K562 (cell line): ENCODE measurements at regions not wholly inside any gene's neighbourhood (a gene's known extent, or its start where the extent isn't known, plus 50 kb on each side); places are given as distances from the start of the nearest gene placed in this dataset. TPM values are rescaled to one million over a fixed set of nuclear protein-coding genes. Genes with fewer than 3 reads are reported as not detected.

Experiments
- ATAC-seq: fragments of 200-7000 bp; cut with Tn5 transposase; 3 replicates; pipeline ENCODE4 v1.9.1; 2020; ENCODE audit warnings: moderate library complexity
- BruUV-seq: library from RNA; stranded (reverse); fragments of 400-500 nt; replicated peaks from 2 replicates; lab custom pipeline; 2021; lab: Mats Ljungman, UMichigan
- CTCF ChIA-PET: fragments of 300-600 bp; formaldehyde crosslinking; extraction: SDS; loops from one replicate; lab custom pipeline; 2021; ENCODE audit warnings: low intra/inter-chr PET ratio; lab: Yijun Ruan, JAX
- POLR2A ChIA-PET: fragments of 300-600, 350-650 bp; sonication (Branson Sonifier 250); formaldehyde crosslinking; extraction: SDS; loops from one replicate; lab custom pipeline; 2021; ENCODE audit warnings: antibody characterized with exemption, inconsistent platforms; lab: Yijun Ruan, JAX
- DNase-seq, 4 experiments: peaks; one replicate each; pipeline versions ENCODE4 v3.0.0 to v3.0.0-alpha.2; 2011 to 2018; ENCODE audit warnings: low spot score in 3 of 4, mixed read lengths in 3 of 4; ENCODE audit errors: extremely low read depth in 1 of 4
- FAIRE-seq: peaks from 2 replicates; lab custom pipeline; 2011; peaks lifted over from hg19 to GRCh38; lab: Jason Lieb, UNC
- H2AFZ ChIP-seq: 2 replicates; pipeline ENCODE4 v1.6.0; 2011; ENCODE audit warnings: low read depth, low read length, control low read depth, inconsistent platforms
- H3K27ac ChIP-seq: fragments of 200-600 bp; 3 replicates; pipeline ENCODE4 v1.8.0; 2011; ENCODE audit warnings: low read depth, mild to moderate bottlenecking, control low read depth, inconsistent platforms, low read length, moderate library complexity, mixed read lengths; ENCODE audit errors: extremely low read depth
- H3K27me3 ChIP-seq, 2 experiments: fragments of 300-600 bp in 1 of 2; 2 replicates in 1 of 2; 3 replicates in 1 of 2; pipeline versions ENCODE4 v1.6.0 to v1.8.0; 2011; ENCODE audit warnings: inconsistent platforms in 2 of 2, low read length in 2 of 2, mild to moderate bottlenecking in 1 of 2, mixed read lengths in 1 of 2, moderate library complexity in 1 of 2; ENCODE audit not compliant: control insufficient read depth in 2 of 2, insufficient read depth in 2 of 2
- H3K36me3 ChIP-seq: fragments of 300-600 bp; 3 replicates; pipeline ENCODE4 v1.8.0; 2011; ENCODE audit warnings: mild to moderate bottlenecking, low read length, inconsistent platforms; ENCODE audit not compliant: control insufficient read depth, insufficient read depth
- H3K4me1 ChIP-seq, 2 experiments: fragments of 200-600 bp in 1 of 2; replicated peaks in 1 of 2; 2 replicates in 1 of 2; 3 replicates in 1 of 2; pipeline versions ENCODE4 v1.5.1 to v1.8.0; 2011; ENCODE audit warnings: inconsistent platforms in 2 of 2, low read length in 2 of 2, mild to moderate bottlenecking in 1 of 2, mixed read lengths in 1 of 2, moderate library complexity in 1 of 2; ENCODE audit not compliant: control insufficient read depth in 2 of 2, insufficient read depth in 2 of 2
- H3K4me2 ChIP-seq: 2 replicates; pipeline ENCODE4 v1.6.1; 2011; ENCODE audit warnings: low read length, control low read depth, inconsistent platforms, mixed read lengths; ENCODE audit not compliant: insufficient read depth
- H3K4me3 ChIP-seq: fragments of 200-600 bp; sonication (generic), shearing (Covaris generic); 2 replicates; pipeline ENCODE4 v1.5.1; 2016; ENCODE audit warnings: control low read depth, inconsistent platforms
- H3K79me2 ChIP-seq: fragments of 200-600 bp; 3 replicates; pipeline ENCODE4 v1.8.0; 2011; ENCODE audit warnings: low read length, inconsistent platforms; ENCODE audit not compliant: control insufficient read depth, insufficient read depth
- H3K9ac ChIP-seq, 2 experiments: 2 replicates each; pipeline versions ENCODE4 v1.6.0 to v1.6.1; 2011; ENCODE audit warnings: low read depth in 2 of 2, low read length in 2 of 2, control low read depth in 1 of 2, inconsistent platforms in 1 of 2, mild to moderate bottlenecking in 1 of 2, mixed read lengths in 1 of 2; ENCODE audit not compliant: insufficient read depth in 1 of 2
- H3K9me1 ChIP-seq: one replicate; pipeline ENCODE4 v1.6.0; 2011; ENCODE audit warnings: inconsistent platforms, mild to moderate bottlenecking, low read length, moderate library complexity; ENCODE audit not compliant: control insufficient read depth, insufficient read depth
- H3K9me3 ChIP-seq: replicated peaks from 2 replicates; pipeline ENCODE4 v1.5.1; 2011; ENCODE audit warnings: low read depth, low read length, inconsistent platforms; ENCODE audit not compliant: control insufficient read depth, insufficient read depth
- H4K20me1 ChIP-seq: replicated peaks from 2 replicates; pipeline ENCODE4 v1.6.1; 2011; ENCODE audit warnings: low read length, inconsistent platforms, mixed read lengths; ENCODE audit not compliant: control insufficient read depth, insufficient read depth
- E2F3 ChIP-seq: fragments of 250-450 bp; sonication (Bioruptor Pico); IDR thresholded peaks from 2 replicates; pipeline ENCODE4 v1.4.0; 2020; ENCODE audit warnings: mild to moderate bottlenecking
- HNRNPH1 ChIP-seq: fragments of 200-400 bp; formaldehyde crosslinking; optimal IDR thresholded peaks from 2 replicates; pipeline ENCODE3; 2017; ENCODE audit warnings: low read depth, mild to moderate bottlenecking, low read length, moderate library complexity
- MIER1 ChIP-seq: fragments of 450-650 bp; IDR thresholded peaks from 2 replicates; pipeline ENCODE4 v1.6.1; 2016; ENCODE audit warnings: antibody characterized with exemption, mild to moderate bottlenecking, low read depth
- PHB2 ChIP-seq: fragments of 450-650 bp; IDR thresholded peaks from 2 replicates; pipeline ENCODE4 v1.6.1; 2017; ENCODE audit warnings: low read depth
- RB1 ChIP-seq: fragments of 450-650 bp; IDR thresholded peaks from 2 replicates; pipeline ENCODE4 v1.6.1; 2017; ENCODE audit warnings: low read depth, mild to moderate bottlenecking
- RNF2 ChIP-seq: sonication (generic); IDR thresholded peaks from 2 replicates; pipeline ENCODE4 v1.6.1; 2016
- THRAP3 ChIP-seq: fragments of 450-650 bp; IDR thresholded peaks from 2 replicates; pipeline ENCODE4 v1.6.1; 2016; ENCODE audit warnings: mild to moderate bottlenecking, inconsistent platforms, borderline replicate concordance
- WGBS: fragments of 100-300 bp; shearing (Covaris generic); methylation state at CpG from one replicate; pipeline ENCODE4 v1.1.6; 2016; ENCODE audit warnings: low coverage, mixed read lengths; ENCODE audit not compliant: insufficient coverage; ENCODE audit errors: missing lambda C conversion rate; 5-methylcytosine and 5-hydroxymethylcytosine counted together
- in situ Hi-C: fragments of 300-500 bp; cut with MboI; formaldehyde crosslinking; loops from 4 replicates; pipeline ENCODE4 v1.15.0; 2018; ENCODE audit warnings: inconsistent platforms, mixed read lengths
- intact Hi-C: fragments of 100-400 bp; cut with micrococcal nuclease; formaldehyde crosslinking; loops from 2 replicates; pipeline ENCODE4 v1.14.2; 2022
- microRNA counts: library from miRNA; unstranded; fragments of <30 nt; microRNA quantifications from one replicate; lab custom pipeline; 2016
- microRNA-seq: library from miRNA; unstranded; fragments of <30 nt; microRNA quantifications from one replicate; pipeline ENCODE4, GENCODE V29; 2018; ENCODE audit warnings: borderline microRNAs expressed
- small RNA-seq: library from RNA; depleted of rRNA; stranded (forward); fragments of <200 nt; gene quantifications from one replicate; pipeline ENCODE3, GENCODE V24; 2014
- TF ChIP-seq, protein P1 (sequence below): fragments of 450-650 bp; formaldehyde crosslinking; IDR thresholded peaks from 2 replicates; pipeline ENCODE4 v1.4.0; 2022; ENCODE audit warnings: missing genetic modification characterization
- TF ChIP-seq, protein P2 (sequence below): fragments of 450-650 bp; IDR thresholded peaks from 2 replicates; pipeline ENCODE4 v1.6.1; 2016

DNA sequence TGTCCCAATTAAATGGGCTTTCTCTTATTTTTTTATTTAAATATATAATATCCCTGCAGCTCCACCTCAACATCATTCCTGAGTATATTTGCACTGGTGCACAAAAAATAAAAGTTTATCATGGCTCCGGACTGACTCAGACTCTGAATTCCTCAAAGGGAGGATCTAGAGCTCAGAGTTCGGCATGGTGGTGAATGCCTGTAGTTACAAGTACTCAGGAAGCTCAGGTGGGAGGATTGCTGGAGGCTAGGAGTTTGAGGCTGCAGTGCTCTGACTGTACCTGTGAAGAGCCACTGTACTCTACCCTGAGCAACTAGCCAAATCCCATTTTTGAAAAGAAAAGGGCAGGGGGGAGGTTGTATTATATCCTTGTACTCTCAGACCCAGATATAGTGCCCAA, 52.8 kb upstream of the NRXN1 start:
- H2AFZ ChIP-seq = no peak overlapping the region
- intact Hi-C loops = no loop called here
- FAIRE-seq (no peak), ATAC-seq (no peak), DNase-seq (no peak)
- H3K9ac ChIP-seq = no peak overlapping the region
- no peaks in the 10 kb centered on the region for H3K9me1 ChIP-seq
- no peaks in the 10 kb centered on the region for H4K20me1 ChIP-seq
- no peaks in the 10 kb centered on the region for H3K36me3 ChIP-seq
- ChIA-PET POLR2A (no interaction called here), CTCF (no interaction called here)
- H3K27ac ChIP-seq = no peak overlapping the region
- TF ChIP-seq HNRNPH1 = no peak
- TF ChIP-seq MIER1 = no peak
- TF ChIP-seq, protein P1, sequence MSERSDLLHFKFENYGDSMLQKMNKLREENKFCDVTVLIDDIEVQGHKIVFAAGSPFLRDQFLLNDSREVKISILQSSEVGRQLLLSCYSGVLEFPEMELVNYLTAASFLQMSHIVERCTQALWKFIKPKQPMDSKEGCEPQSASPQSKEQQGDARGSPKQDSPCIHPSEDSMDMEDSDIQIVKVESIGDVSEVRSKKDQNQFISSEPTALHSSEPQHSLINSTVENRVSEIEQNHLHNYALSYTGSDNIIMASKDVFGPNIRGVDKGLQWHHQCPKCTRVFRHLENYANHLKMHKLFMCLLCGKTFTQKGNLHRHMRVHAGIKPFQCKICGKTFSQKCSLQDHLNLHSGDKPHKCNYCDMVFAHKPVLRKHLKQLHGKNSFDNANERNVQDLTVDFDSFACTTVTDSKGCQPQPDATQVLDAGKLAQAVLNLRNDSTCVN = no peak
- TF ChIP-seq RNF2 = no peak
- no peak for TF ChIP-seq E2F3 (CRISPR knock-in tag)
- TF ChIP-seq THRAP3 = no peak
- TF ChIP-seq RB1 = no peak
- TF ChIP-seq PHB2 = no peak
- TF ChIP-seq, protein P2, sequence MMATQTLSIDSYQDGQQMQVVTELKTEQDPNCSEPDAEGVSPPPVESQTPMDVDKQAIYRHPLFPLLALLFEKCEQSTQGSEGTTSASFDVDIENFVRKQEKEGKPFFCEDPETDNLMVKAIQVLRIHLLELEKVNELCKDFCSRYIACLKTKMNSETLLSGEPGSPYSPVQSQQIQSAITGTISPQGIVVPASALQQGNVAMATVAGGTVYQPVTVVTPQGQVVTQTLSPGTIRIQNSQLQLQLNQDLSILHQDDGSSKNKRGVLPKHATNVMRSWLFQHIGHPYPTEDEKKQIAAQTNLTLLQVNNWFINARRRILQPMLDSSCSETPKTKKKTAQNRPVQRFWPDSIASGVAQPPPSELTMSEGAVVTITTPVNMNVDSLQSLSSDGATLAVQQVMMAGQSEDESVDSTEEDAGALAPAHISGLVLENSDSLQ = no peak
- in situ Hi-C loops = no loop called here
- WGBS = 0% methylated on average over 2 of the region's 2 CpGs
- no peak overlapping the region for H3K4me2 ChIP-seq
- H3K79me2 ChIP-seq = no peaks in the 10 kb centered on the region
- no peaks in the 10 kb centered on the region for H3K4me1 ChIP-seq
- no TSS peak for BruUV-seq
- no peak overlapping the region for H3K4me3 ChIP-seq
- H3K9me3 ChIP-seq = 0 out of 2 replicates have a peak, but pooled peaks cover 2% of the 10 kb centered on the region
- H3K27me3 ChIP-seq = no peaks in the 10 kb centered on the region

MicroRNAs in the stretch of these regions (microRNA counts, 767-probe panel; counts per million panel counts)
- not detected for microRNA hsa-miR-4431 (lab: Ali Mortazavi, UCI)

Small RNA genes lying in the stretch of these regions (microRNA-seq; reads per million reads assigned to microRNA genes)
- gene MIR4431 = not detected

Small RNA genes lying in the stretch of these regions (small RNA-seq; reads per million reads assigned to genes)
- gene AC010967.3 (not detected), gene AC069157.1 (not detected), gene AC097463.2 (not detected), gene CRYGGP (not detected), gene MIR4431 (not detected), gene RF00019 (not detected), gene RF00424 (not detected), gene RNU6-997P (not detected)
